ENCODE measurements at regions not wholly inside any gene's neighbourhood (a gene's known extent, or its start where the extent isn't known, plus 50 kb on each side); places are given as distances from the start of the nearest gene placed in this dataset.

- TF ChIP-seq CTCF (IDR thresholded peaks at IDR 0.05; ENCODE audit: extremely low read depth in 1 of 2, insufficient read depth in 1 of 2, low read depth in 1 of 2, low read length in 2 of 2): no peak
- TF ChIP-seq POLR2AphosphoS5 (IDR thresholded peaks at IDR 0.05; ENCODE audit: insufficient read depth, low read depth, low read length): no peak
- no peak for TF ChIP-seq POLR2A (IDR thresholded peaks at IDR 0.05; ENCODE audit: low read depth, low read length)
- TF ChIP-seq EZH2 (IDR thresholded peaks at IDR 0.05; ENCODE audit: borderline replicate concordance, low read depth, low read length, severe bottlenecking): no peak
Observed at GRCh38 chr5:125267636-125268248, 521.3 kb upstream of the ZNF608 start.

Measured in endothelial cell of umbilical vein (primary cell).